GM12891 (cell line): ENCODE measurements at regions not wholly inside any gene's neighbourhood (a gene's known extent, or its start where the extent isn't known, plus 50 kb on each side); places are given as distances from the start of the nearest gene placed in this dataset.

Experiments used
- PAX5 ChIP-seq: IDR thresholded peaks from 2 replicates; pipeline ENCODE4 v1.6.1; 2011; ENCODE audit warnings: low read length, moderate library complexity, mild to moderate bottlenecking; ENCODE audit not compliant: insufficient read depth, severe bottlenecking
- POLR2A ChIP-seq: IDR thresholded peaks from 2 replicates; pipeline ENCODE4 v1.6.1; 2011; ENCODE audit warnings: low read depth, low read length, control low read depth
- POLR2AphosphoS5 ChIP-seq: IDR thresholded peaks from 2 replicates; pipeline ENCODE4 v1.6.1; 2011; ENCODE audit warnings: low read depth, low read length, control low read depth
- POU2F2 ChIP-seq: IDR thresholded peaks from 2 replicates; pipeline ENCODE4 v1.6.1; 2011; ENCODE audit warnings: low read depth, mild to moderate bottlenecking, control low read depth, low read length, moderate library complexity
- TAF1 ChIP-seq: IDR thresholded peaks from 2 replicates; pipeline ENCODE4 v1.6.1; 2011; ENCODE audit warnings: low read depth, low read length, control low read depth

GRCh38 chr7:24411226-24411625 lies 127.2 kb downstream of the NPY start:
- TF ChIP-seq POU2F2 (no peak), POLR2A (no peak), TAF1 (no peak), PAX5 (no peak), POLR2AphosphoS5 (no peak)
